ENCODE measurements at regions not wholly inside any gene's neighbourhood (a gene's known extent, or its start where the extent isn't known, plus 50 kb on each side); places are given as distances from the start of the nearest gene placed in this dataset.

- TF ChIP-seq PRDM10 (CRISPR knock-in tag; IDR thresholded peaks at IDR 0.05; ENCODE audit: low read depth) (no peak), FOXJ3 (CRISPR knock-in tag; IDR thresholded peaks at IDR 0.05; ENCODE audit: borderline replicate concordance) (no peak), JDP2 (CRISPR knock-in tag; IDR thresholded peaks at IDR 0.05; ENCODE audit: borderline replicate concordance) (no peak), ZNF746 (CRISPR knock-in tag; IDR thresholded peaks at IDR 0.05) (no peak), LCORL (IDR thresholded peaks at IDR 0.05) (no peak), LCORL (CRISPR knock-in tag; IDR thresholded peaks at IDR 0.05) (no peak), SYNCRIP (IDR thresholded peaks at IDR 0.05; ENCODE audit: insufficient read depth, low read depth, low read length) (no peak), KLF12 (CRISPR knock-in tag; IDR thresholded peaks at IDR 0.05; ENCODE audit: borderline replicate concordance) (no peak), FOXA3 (CRISPR knock-in tag; IDR thresholded peaks at IDR 0.05) (no peak)
- TF ChIP-seq, protein P1, sequence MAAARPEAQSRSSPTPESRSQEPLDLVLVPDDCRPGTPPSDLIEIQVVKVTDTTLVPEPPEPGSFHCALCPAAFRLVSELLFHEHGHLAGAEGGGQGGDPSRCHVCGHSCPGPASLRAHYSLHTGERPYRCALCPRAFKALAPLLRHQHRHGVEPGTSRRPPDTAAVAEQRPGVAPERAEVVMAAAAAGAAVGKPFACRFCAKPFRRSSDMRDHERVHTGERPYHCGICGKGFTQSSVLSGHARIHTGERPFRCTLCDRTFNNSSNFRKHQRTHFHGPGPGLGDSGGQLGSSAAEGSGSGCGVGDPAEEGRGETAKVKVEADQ (CRISPR knock-in tag; IDR thresholded peaks at IDR 0.05; ENCODE audit: borderline replicate concordance) = no peak
- TF ChIP-seq, protein P2, sequence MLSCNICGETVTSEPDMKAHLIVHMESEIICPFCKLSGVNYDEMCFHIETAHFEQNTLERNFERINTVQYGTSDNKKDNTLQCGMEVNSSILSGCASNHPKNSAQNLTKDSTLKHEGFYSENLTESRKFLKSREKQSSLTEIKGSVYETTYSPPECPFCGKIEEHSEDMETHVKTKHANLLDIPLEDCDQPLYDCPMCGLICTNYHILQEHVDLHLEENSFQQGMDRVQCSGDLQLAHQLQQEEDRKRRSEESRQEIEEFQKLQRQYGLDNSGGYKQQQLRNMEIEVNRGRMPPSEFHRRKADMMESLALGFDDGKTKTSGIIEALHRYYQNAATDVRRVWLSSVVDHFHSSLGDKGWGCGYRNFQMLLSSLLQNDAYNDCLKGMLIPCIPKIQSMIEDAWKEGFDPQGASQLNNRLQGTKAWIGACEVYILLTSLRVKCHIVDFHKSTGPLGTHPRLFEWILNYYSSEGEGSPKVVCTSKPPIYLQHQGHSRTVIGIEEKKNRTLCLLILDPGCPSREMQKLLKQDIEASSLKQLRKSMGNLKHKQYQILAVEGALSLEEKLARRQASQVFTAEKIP (CRISPR knock-in tag; IDR thresholded peaks at IDR 0.05; ENCODE audit: borderline replicate concordance) = no peak
- TF ChIP-seq, protein P3, sequence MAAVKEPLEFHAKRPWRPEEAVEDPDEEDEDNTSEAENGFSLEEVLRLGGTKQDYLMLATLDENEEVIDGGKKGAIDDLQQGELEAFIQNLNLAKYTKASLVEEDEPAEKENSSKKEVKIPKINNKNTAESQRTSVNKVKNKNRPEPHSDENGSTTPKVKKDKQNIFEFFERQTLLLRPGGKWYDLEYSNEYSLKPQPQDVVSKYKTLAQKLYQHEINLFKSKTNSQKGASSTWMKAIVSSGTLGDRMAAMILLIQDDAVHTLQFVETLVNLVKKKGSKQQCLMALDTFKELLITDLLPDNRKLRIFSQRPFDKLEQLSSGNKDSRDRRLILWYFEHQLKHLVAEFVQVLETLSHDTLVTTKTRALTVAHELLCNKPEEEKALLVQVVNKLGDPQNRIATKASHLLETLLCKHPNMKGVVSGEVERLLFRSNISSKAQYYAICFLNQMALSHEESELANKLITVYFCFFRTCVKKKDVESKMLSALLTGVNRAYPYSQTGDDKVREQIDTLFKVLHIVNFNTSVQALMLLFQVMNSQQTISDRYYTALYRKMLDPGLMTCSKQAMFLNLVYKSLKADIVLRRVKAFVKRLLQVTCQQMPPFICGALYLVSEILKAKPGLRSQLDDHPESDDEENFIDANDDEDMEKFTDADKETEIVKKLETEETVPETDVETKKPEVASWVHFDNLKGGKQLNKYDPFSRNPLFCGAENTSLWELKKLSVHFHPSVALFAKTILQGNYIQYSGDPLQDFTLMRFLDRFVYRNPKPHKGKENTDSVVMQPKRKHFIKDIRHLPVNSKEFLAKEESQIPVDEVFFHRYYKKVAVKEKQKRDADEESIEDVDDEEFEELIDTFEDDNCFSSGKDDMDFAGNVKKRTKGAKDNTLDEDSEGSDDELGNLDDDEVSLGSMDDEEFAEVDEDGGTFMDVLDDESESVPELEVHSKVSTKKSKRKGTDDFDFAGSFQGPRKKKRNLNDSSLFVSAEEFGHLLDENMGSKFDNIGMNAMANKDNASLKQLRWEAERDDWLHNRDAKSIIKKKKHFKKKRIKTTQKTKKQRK (IDR thresholded peaks at IDR 0.05; ENCODE audit: low read length) = no peak
Observed at GRCh38 chr2:221304916-221305315, 267.2 kb downstream of the EPHA4 start (continued).
